Activated T-cell treated with anti-CD3 and anti-CD28 coated beads, Interleukin-2, amount 50 U/mL, for 24 hours (primary cell): ENCODE measurements at regions not wholly inside any gene's neighbourhood (a gene's known extent, or its start where the extent isn't known, plus 50 kb on each side); places are given as distances from the start of the nearest gene placed in this dataset.

Source experiments
- DNase-seq: peaks from one replicate; pipeline ENCODE4 v3.0.0-alpha.2; 2020
- H3K27ac Mint-ChIP-seq: 2 replicates; pipeline ENCODE4 v1.8.0; 2020; ENCODE audit warnings: mild to moderate bottlenecking, mixed read lengths
- H3K27me3 Mint-ChIP-seq: 2 replicates; pipeline ENCODE4 v1.8.0; 2020; ENCODE audit warnings: mixed read lengths
- H3K36me3 Mint-ChIP-seq: 2 replicates; pipeline ENCODE4 v1.8.0; 2020; ENCODE audit warnings: low read depth, mixed read lengths
- H3K4me1 Mint-ChIP-seq: 2 replicates; pipeline ENCODE4 v1.8.0; 2020; ENCODE audit warnings: low read depth, mixed read lengths
- H3K4me3 Mint-ChIP-seq: 2 replicates; pipeline ENCODE4 v1.8.0; 2020; ENCODE audit warnings: mild to moderate bottlenecking, moderate library complexity, mixed read lengths
- H3K9me3 Mint-ChIP-seq: 2 replicates; pipeline ENCODE4 v1.8.0; 2020; ENCODE audit warnings: mixed read lengths

GRCh38 chr7:130998993-130999602, 265.1 kb upstream of the KLF14 start:
- Mint-ChIP-seq H3K4me1 (peaks cover 82% of the 10 kb centered on the region), H3K36me3 (peaks cover 63% of the 10 kb centered on the region), H3K27ac (peak overlapping the region; percentile 92), H3K4me3 (no peak overlapping the region), H3K27me3 (no peaks in the 10 kb centered on the region), H3K9me3 (peaks cover 6% of the 10 kb centered on the region)
- no peak for DNase-seq

GRCh38 chr7:130999926-131000325, 265.9 kb upstream of the KLF14 start:
- Mint-ChIP-seq H3K36me3 (peaks cover 67% of the 10 kb centered on the region), H3K27ac (peak overlapping the region; percentile 92), H3K9me3 (peaks cover 6% of the 10 kb centered on the region), H3K4me3 (no peak overlapping the region), H3K27me3 (no peaks in the 10 kb centered on the region), H3K4me1 (peaks cover 82% of the 10 kb centered on the region)
- no peak for DNase-seq

GRCh38 chr7:131000389-131000788, 266.4 kb upstream of the KLF14 start:
- Mint-ChIP-seq H3K4me3 (no peak overlapping the region), H3K4me1 (peaks cover 81% of the 10 kb centered on the region), H3K9me3 (peaks cover 6% of the 10 kb centered on the region), H3K36me3 (peaks cover 71% of the 10 kb centered on the region), H3K27ac (peak overlapping the region; percentile 92), H3K27me3 (no peaks in the 10 kb centered on the region)
- no peak for DNase-seq

- Mint-ChIP-seq H3K27ac (peak overlapping the region; percentile 76), H3K4me1 (peaks cover 79% of the 10 kb centered on the region), H3K9me3 (peaks cover 8% of the 10 kb centered on the region), H3K36me3 (peaks cover 74% of the 10 kb centered on the region), H3K27me3 (no peaks in the 10 kb centered on the region), H3K4me3 (no peak overlapping the region)
- no peak for DNase-seq
Observed at GRCh38 chr7:131000873-131001272, 266.9 kb upstream of the KLF14 start.

GRCh38 chr7:131002600-131002999, 268.6 kb upstream of the KLF14 start:
- Mint-ChIP-seq H3K4me3 (no peak overlapping the region), H3K27me3 (no peaks in the 10 kb centered on the region), H3K36me3 (peaks cover 76% of the 10 kb centered on the region), H3K27ac (peak overlapping the region; percentile 26), H3K9me3 (peaks cover 8% of the 10 kb centered on the region), H3K4me1 (peaks cover 75% of the 10 kb centered on the region)
- no peak for DNase-seq

GRCh38 chr7:131003634-131004033, 269.6 kb upstream of the KLF14 start:
- no peak for DNase-seq
- H3K9me3 Mint-ChIP-seq: peaks cover 8% of the 10 kb centered on the region
- peaks cover 79% of the 10 kb centered on the region for H3K4me1 Mint-ChIP-seq
- H3K4me3 Mint-ChIP-seq: no peak overlapping the region
- no peak overlapping the region for H3K27ac Mint-ChIP-seq
- H3K27me3 Mint-ChIP-seq: no peaks in the 10 kb centered on the region
- H3K36me3 Mint-ChIP-seq: peaks cover 71% of the 10 kb centered on the region

GRCh38 chr7:131004371-131004770, 270.4 kb upstream of the KLF14 start:
- peaks cover 8% of the 10 kb centered on the region for H3K9me3 Mint-ChIP-seq
- peak overlapping the region; percentile 12 for H3K27ac Mint-ChIP-seq
- peaks cover 65% of the 10 kb centered on the region for H3K36me3 Mint-ChIP-seq
- no peak overlapping the region for H3K4me3 Mint-ChIP-seq
- H3K4me1 Mint-ChIP-seq: peaks cover 79% of the 10 kb centered on the region
- no peaks in the 10 kb centered on the region for H3K27me3 Mint-ChIP-seq
- no peak for DNase-seq

GRCh38 chr7:131007439-131008330, 273.7 kb upstream of the KLF14 start:
- Mint-ChIP-seq H3K36me3 (peaks cover 47% of the 10 kb centered on the region), H3K27ac (peak overlapping the region; percentile 98), H3K9me3 (peaks cover 5% of the 10 kb centered on the region), H3K4me3 (peak overlapping the region; percentile 60), H3K27me3 (no peaks in the 10 kb centered on the region), H3K4me1 (peaks cover 88% of the 10 kb centered on the region)
- DNase-seq: peak; percentile 58

- peaks cover 2% of the 10 kb centered on the region for H3K9me3 Mint-ChIP-seq
- no peaks in the 10 kb centered on the region for H3K27me3 Mint-ChIP-seq
- peaks cover 94% of the 10 kb centered on the region for H3K4me1 Mint-ChIP-seq
- peaks cover 37% of the 10 kb centered on the region for H3K36me3 Mint-ChIP-seq
- peak overlapping the region; percentile 60 for H3K4me3 Mint-ChIP-seq
- no peak for DNase-seq
- peak overlapping the region; percentile 98 for H3K27ac Mint-ChIP-seq
Observed at GRCh38 chr7:131008840-131009711, 275.1 kb upstream of the KLF14 start.

GRCh38 chr7:131010029-131010716, 276.2 kb upstream of the KLF14 start:
- no peak for DNase-seq
- H3K27me3 Mint-ChIP-seq: no peaks in the 10 kb centered on the region
- H3K4me3 Mint-ChIP-seq: peak overlapping the region; percentile 60
- H3K9me3 Mint-ChIP-seq: peaks cover 2% of the 10 kb centered on the region
- peaks cover 34% of the 10 kb centered on the region for H3K36me3 Mint-ChIP-seq
- H3K4me1 Mint-ChIP-seq: peaks cover 93% of the 10 kb centered on the region
- peak overlapping the region; percentile 98 for H3K27ac Mint-ChIP-seq

- Mint-ChIP-seq H3K27ac (peak overlapping the region; percentile 98), H3K4me3 (peak overlapping the region; percentile 60), H3K36me3 (peaks cover 36% of the 10 kb centered on the region), H3K4me1 (peaks cover 95% of the 10 kb centered on the region), H3K27me3 (no peaks in the 10 kb centered on the region), H3K9me3 (no peaks in the 10 kb centered on the region)
- DNase-seq: no peak
Observed at GRCh38 chr7:131010717-131011431, 276.9 kb upstream of the KLF14 start.

GRCh38 chr7:131011432-131011742, 277.4 kb upstream of the KLF14 start:
- Mint-ChIP-seq H3K36me3 (peaks cover 39% of the 10 kb centered on the region), H3K9me3 (no peaks in the 10 kb centered on the region), H3K4me1 (peaks cover 97% of the 10 kb centered on the region), H3K27ac (peak overlapping the region; percentile 98), H3K27me3 (no peaks in the 10 kb centered on the region), H3K4me3 (peak overlapping the region; percentile 60)
- peak; percentile 69 for DNase-seq

- Mint-ChIP-seq H3K36me3 (peaks cover 42% of the 10 kb centered on the region), H3K9me3 (no peaks in the 10 kb centered on the region), H3K4me3 (peak overlapping the region; percentile 60), H3K4me1 (peaks cover 96% of the 10 kb centered on the region), H3K27me3 (no peaks in the 10 kb centered on the region), H3K27ac (peak overlapping the region; percentile 98)
- DNase-seq: no peak
Observed at GRCh38 chr7:131011976-131012375, 278.0 kb upstream of the KLF14 start.
